ENCODE measurements at regions not wholly inside any gene's neighbourhood (a gene's known extent, or its start where the extent isn't known, plus 50 kb on each side); places are given as distances from the start of the nearest gene placed in this dataset.
"Not testable (repeated sequence)": the region's sequence is repeated elsewhere in the genome, so short reads cannot be mapped to it uniquely, and the experiment has no call there.

DNA sequence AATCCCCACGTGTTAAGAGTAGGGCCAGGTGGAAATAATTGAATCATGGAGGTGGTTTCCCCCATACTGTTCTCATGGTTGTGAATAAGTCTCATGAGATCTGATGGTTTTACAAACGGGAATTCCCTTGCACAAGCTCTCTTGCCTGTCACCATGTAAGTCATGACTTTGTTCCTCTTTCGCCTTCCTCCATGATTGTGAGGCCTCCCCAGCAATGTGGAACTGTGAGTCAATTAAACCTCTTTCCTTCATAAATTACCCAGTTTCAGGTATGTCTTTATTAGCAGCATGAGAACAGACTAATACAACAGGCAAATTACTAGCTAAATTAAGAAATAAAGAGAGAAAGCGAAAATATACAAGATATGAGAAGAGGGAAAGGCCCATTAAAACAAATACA is 1822.6 kb upstream of the PIK3C3 start:
- no CpG with 5 or more reads among the region's 4 CpGs for WGBS (ENCODE audit: insufficient coverage, insufficient read length)
- not testable (repeated sequence) for H3K27ac ChIP-seq (ENCODE audit: low read length); H3K4me1 ChIP-seq (ENCODE audit: control insufficient read depth, insufficient read depth, low read length); DNase-seq (ENCODE audit: low read depth, low spot score); H3K27me3 ChIP-seq (ENCODE audit: control insufficient read depth, insufficient read depth, low read length); H3K36me3 ChIP-seq (ENCODE audit: control insufficient read depth, insufficient read depth, low read length); H3K9me3 ChIP-seq (ENCODE audit: control insufficient read depth, insufficient read depth, low read length); H3K4me3 ChIP-seq (ENCODE audit: low read length)

DNA sequence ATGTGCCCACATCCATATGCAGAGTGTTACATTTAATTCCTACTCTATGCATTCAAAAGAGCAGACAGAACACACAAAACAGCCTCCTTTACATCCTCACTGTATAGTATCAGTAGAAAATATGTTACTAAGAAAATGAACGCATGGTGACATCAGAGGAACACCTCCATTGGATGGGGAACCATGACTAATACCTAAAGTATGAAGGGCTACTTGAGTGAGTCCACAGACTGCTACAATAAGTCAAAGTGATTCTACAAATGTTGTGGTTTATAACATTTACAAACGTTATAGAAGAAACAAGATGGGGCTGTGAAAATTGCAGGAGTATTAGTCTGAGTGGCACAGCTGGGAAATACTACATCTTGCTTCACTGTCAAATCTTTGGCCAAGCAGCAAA is 1830.9 kb upstream of the PIK3C3 start:
- WGBS (ENCODE audit: insufficient coverage, insufficient read length) = no CpG with 5 or more reads among the region's 2 CpGs
- no peaks in the 10 kb centered on the region for H3K27me3 ChIP-seq (ENCODE audit: control insufficient read depth, insufficient read depth, low read length)
- no peak for DNase-seq (ENCODE audit: low read depth, low spot score)
- H3K4me1 ChIP-seq (ENCODE audit: control insufficient read depth, insufficient read depth, low read length) = no peaks in the 10 kb centered on the region
- no peaks in the 10 kb centered on the region; the same call in 1 of the 2 replicates for H3K9me3 ChIP-seq (ENCODE audit: control insufficient read depth, insufficient read depth, low read length)
- H3K4me3 ChIP-seq (ENCODE audit: low read length) = no peak overlapping the region
- no peak overlapping the region for H3K27ac ChIP-seq (ENCODE audit: low read length)
- H3K36me3 ChIP-seq (ENCODE audit: control insufficient read depth, insufficient read depth, low read length) = no peaks in the 10 kb centered on the region

DNA sequence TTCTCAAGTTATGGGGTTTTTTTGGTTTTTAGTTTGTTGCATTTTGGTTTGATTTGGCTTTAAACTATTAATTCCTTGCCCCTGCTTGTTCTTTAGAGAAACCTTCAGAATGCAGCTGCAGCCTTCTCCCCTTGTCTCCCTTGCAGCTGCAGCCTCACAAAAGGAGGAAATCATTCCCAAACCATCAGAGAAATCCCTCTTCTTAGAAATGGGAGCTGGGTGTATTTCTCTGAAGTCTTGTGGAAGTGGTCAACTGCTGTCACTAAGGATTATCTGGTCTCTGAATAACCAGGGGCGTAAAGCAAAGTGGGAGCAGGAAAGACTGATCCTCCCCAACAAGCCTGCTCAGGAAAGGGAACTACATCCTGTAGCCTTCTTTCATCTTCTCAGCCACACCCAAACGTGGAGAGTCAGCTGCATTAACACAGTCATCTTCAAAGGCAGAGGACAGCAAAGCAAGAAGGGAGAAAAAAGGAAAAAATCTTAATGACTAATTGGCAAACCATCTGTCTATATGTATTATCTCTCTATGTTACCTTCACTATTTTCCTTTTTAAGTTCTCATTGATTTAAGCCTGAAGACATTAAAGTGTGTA is 1834.1 kb upstream of the PIK3C3 start:
- Histone ChIP-seq H3K36me3 (ENCODE audit: control insufficient read depth, insufficient read depth, low read length) (no peaks in the 10 kb centered on the region), H3K4me1 (ENCODE audit: control insufficient read depth, insufficient read depth, low read length) (no peaks in the 10 kb centered on the region), H3K9me3 (ENCODE audit: control insufficient read depth, insufficient read depth, low read length) (no peaks in the 10 kb centered on the region; the same call in 1 of the 2 replicates), H3K27ac (ENCODE audit: low read length) (no peak overlapping the region), H3K4me3 (ENCODE audit: low read length) (no peak overlapping the region), H3K27me3 (ENCODE audit: control insufficient read depth, insufficient read depth, low read length) (no peaks in the 10 kb centered on the region)
- no CpG with 5 or more reads among the region's 2 CpGs for WGBS (ENCODE audit: insufficient coverage, insufficient read length)
- DNase-seq (ENCODE audit: low read depth, low spot score) = no peak

DNA sequence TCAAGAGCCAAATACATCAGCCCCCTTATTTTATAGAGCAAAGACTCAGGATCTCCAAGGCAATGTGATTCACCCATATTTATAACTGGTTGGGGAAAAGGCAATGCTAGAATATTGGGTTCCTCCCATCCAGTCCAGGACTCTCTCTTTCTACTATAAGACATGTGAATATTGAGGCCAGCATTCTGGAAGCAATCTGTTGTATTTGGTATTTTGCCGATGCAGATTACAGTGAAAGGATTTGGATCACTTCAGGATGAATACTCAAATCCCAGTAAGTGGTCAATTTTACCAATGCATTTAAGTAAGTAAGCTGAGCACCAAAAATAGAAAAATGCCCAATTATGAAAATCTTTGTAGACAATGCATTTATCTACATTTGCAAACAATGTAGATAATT is 1834.7 kb upstream of the PIK3C3 start:
- no peak overlapping the region for H3K27ac ChIP-seq (ENCODE audit: low read length)
- no peak for DNase-seq (ENCODE audit: low read depth, low spot score)
- no peaks in the 10 kb centered on the region; the same call in 1 of the 2 replicates for H3K9me3 ChIP-seq (ENCODE audit: control insufficient read depth, insufficient read depth, low read length)
- no peak overlapping the region for H3K4me3 ChIP-seq (ENCODE audit: low read length)
- no peaks in the 10 kb centered on the region for H3K36me3 ChIP-seq (ENCODE audit: control insufficient read depth, insufficient read depth, low read length)
- no CpG with 5 or more reads among the region's 1 CpG for WGBS (ENCODE audit: insufficient coverage, insufficient read length)
- no peaks in the 10 kb centered on the region for H3K4me1 ChIP-seq (ENCODE audit: control insufficient read depth, insufficient read depth, low read length)
- H3K27me3 ChIP-seq (ENCODE audit: control insufficient read depth, insufficient read depth, low read length) = no peaks in the 10 kb centered on the region

DNA sequence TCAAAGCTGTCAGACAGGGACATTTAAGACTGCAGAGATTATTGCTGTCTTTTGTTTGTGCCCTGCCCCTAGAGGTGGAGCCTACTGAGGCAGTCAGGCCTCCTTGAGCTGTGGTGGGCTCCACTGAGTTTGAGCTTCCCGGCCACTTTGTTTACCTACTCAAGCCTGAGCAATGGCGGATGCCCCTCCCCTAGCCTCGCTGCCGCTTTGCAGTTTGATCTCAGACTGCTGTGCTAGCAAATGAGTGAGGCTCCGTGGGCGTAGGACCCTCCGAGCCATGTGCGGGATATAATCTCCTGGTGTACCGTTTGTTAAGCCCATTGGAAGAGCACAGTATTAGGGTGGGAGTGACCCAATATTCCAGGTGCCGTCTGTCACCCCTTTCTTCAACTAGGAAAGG is 1835.5 kb upstream of the PIK3C3 start:
- H3K36me3 ChIP-seq (ENCODE audit: control insufficient read depth, insufficient read depth, low read length); H3K27ac ChIP-seq (ENCODE audit: low read length); H3K27me3 ChIP-seq (ENCODE audit: control insufficient read depth, insufficient read depth, low read length); H3K4me3 ChIP-seq (ENCODE audit: low read length); H3K4me1 ChIP-seq (ENCODE audit: control insufficient read depth, insufficient read depth, low read length); DNase-seq (ENCODE audit: low read depth, low spot score); H3K9me3 ChIP-seq (ENCODE audit: control insufficient read depth, insufficient read depth, low read length): not testable (repeated sequence)
- no CpG with 5 or more reads among the region's 10 CpGs for WGBS (ENCODE audit: insufficient coverage, insufficient read length)

DNA sequence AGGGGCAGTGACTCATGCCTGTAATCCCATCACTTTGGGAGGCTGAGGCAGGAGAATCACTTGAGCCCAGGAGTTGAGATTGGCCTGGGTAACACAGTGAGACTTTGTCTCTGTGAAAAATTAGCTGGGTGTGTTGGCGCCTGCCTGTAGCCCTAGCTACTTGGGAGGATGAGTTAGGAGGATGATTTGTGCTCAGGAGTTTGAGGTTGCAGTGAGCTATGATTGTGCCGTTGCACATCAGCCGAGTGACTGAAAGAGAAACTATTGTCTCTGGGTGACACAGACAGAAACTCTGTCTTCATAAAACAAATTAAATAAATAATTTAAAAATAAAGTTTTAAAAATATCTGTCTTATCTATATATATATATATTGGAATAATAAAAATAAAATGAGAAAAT is 1844.6 kb upstream of the PIK3C3 start:
- no peak overlapping the region for H3K27ac ChIP-seq (ENCODE audit: low read length)
- H3K4me1 ChIP-seq (ENCODE audit: control insufficient read depth, insufficient read depth, low read length) = no peaks in the 10 kb centered on the region
- no CpG with 5 or more reads among the region's 3 CpGs for WGBS (ENCODE audit: insufficient coverage, insufficient read length)
- H3K4me3 ChIP-seq (ENCODE audit: low read length) = no peak overlapping the region
- H3K27me3 ChIP-seq (ENCODE audit: control insufficient read depth, insufficient read depth, low read length) = no peaks in the 10 kb centered on the region
- no peaks in the 10 kb centered on the region for H3K36me3 ChIP-seq (ENCODE audit: control insufficient read depth, insufficient read depth, low read length)
- H3K9me3 ChIP-seq (ENCODE audit: control insufficient read depth, insufficient read depth, low read length) = no peaks in the 10 kb centered on the region
- DNase-seq (ENCODE audit: low read depth, low spot score) = no peak

DNA sequence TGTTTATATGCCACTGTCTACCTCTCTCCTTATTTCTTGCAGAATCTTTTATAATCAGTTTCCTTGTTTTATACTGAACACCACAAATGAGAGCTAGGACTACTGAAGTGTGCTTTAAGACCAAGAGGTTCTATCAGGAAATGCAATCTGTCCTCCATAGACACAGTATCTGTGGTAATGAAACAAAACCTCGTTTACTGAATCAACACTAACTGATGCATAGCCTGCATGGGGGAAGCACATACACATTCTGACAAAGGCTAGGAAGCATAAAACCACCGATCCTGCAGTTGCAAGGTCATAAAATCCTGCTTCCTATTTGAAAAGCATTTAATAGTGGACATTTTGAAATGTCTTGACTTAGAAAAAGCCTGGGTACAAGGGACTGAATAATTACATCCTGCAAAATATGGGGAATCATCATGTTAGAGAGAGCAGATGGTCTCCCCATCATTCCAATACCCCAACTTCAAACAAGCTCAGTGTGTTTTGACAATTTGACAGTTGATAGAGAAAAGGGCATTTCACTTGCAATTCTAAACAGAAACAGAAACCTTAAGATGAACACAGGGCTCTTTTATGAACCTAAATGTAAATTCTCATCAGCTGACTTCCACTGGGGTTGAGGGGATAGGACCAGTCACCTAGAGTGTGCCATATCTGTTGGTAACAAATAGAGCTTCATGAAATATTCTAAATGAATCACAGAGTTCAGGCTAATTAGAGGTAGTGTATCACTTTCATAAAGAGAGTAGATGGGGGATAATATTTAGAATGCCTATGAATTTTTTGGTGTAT is 1845.6 kb upstream of the PIK3C3 start:
- Histone ChIP-seq H3K4me1 (ENCODE audit: control insufficient read depth, insufficient read depth, low read length) (no peaks in the 10 kb centered on the region), H3K27ac (ENCODE audit: low read length) (no peak overlapping the region), H3K4me3 (ENCODE audit: low read length) (no peak overlapping the region), H3K36me3 (ENCODE audit: control insufficient read depth, insufficient read depth, low read length) (no peaks in the 10 kb centered on the region), H3K9me3 (ENCODE audit: control insufficient read depth, insufficient read depth, low read length) (no peaks in the 10 kb centered on the region), H3K27me3 (ENCODE audit: control insufficient read depth, insufficient read depth, low read length) (no peaks in the 10 kb centered on the region)
- WGBS (ENCODE audit: insufficient coverage, insufficient read length) = no CpG with 5 or more reads among the region's 2 CpGs
- no peak for DNase-seq (ENCODE audit: low read depth, low spot score)

DNA sequence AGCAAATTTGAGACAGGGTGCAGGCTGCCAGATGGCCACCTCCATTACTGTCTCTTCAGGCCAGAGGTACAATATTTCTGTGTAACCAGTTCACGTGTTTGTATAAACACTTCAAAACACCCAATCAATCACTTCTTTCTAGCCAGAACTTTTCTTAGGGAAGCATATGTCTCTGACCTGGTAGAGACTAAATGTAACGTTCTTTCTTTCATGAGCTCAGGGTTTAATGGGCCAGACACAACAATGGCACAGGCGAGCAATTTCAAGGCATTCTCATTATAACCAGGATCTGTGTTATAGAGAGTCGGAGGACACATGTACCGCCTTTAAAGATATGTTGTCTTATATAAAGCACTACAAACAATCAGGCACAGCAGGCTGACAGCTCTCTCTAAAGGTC is 1846.4 kb upstream of the PIK3C3 start:
- H3K4me3 ChIP-seq (ENCODE audit: low read length) = no peak overlapping the region
- WGBS (ENCODE audit: insufficient coverage, insufficient read length) = no CpG with 5 or more reads among the region's 5 CpGs
- no peaks in the 10 kb centered on the region for H3K4me1 ChIP-seq (ENCODE audit: control insufficient read depth, insufficient read depth, low read length)
- no peaks in the 10 kb centered on the region for H3K9me3 ChIP-seq (ENCODE audit: control insufficient read depth, insufficient read depth, low read length)
- no peak for DNase-seq (ENCODE audit: low read depth, low spot score)
- no peaks in the 10 kb centered on the region for H3K36me3 ChIP-seq (ENCODE audit: control insufficient read depth, insufficient read depth, low read length)
- H3K27me3 ChIP-seq (ENCODE audit: control insufficient read depth, insufficient read depth, low read length) = no peaks in the 10 kb centered on the region
- H3K27ac ChIP-seq (ENCODE audit: low read length) = no peak overlapping the region

DNA sequence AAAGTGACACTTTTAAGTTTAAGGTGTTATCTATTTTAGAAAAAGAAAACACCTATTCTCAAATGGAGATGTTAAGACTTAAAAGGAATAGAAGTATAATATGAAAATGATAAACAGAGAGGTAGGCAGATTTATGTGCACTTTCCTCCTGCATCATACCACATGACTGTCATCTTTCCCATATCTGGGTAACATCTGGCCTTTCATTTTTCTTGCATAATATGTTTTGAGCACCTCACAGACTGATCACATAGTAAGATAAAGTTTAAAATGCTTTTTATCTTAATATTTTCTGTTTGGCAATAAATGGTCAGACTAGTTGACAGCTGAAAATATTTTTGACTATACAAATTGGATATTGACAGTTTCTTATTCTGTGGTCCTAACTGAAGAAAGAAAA is 1852.1 kb upstream of the PIK3C3 start:
- H3K27ac ChIP-seq (ENCODE audit: low read length) = no peak overlapping the region
- H3K4me1 ChIP-seq (ENCODE audit: control insufficient read depth, insufficient read depth, low read length) = no peaks in the 10 kb centered on the region
- no peak for DNase-seq (ENCODE audit: low read depth, low spot score)
- H3K4me3 ChIP-seq (ENCODE audit: low read length) = no peak overlapping the region
- no peaks in the 10 kb centered on the region for H3K36me3 ChIP-seq (ENCODE audit: control insufficient read depth, insufficient read depth, low read length)
- no peaks in the 10 kb centered on the region for H3K9me3 ChIP-seq (ENCODE audit: control insufficient read depth, insufficient read depth, low read length)
- H3K27me3 ChIP-seq (ENCODE audit: control insufficient read depth, insufficient read depth, low read length) = no peaks in the 10 kb centered on the region

DNA sequence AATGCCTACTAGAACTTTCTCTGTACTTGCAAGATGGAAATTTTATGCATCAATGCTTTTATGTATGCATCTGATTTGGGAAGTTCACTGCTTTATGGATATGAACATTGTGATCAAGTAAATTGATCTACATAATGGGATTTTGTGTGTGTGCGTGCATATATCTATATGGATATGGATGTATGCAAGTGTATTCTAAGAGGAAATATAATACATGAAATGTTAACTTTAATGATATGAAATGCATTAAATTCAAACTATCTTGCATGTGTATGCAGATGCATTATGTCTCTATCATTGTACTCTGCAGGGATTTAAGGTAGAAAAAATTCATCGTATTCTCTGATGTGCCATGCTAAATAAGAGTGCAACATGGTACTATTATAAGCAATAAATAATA is 1855.4 kb upstream of the PIK3C3 start:
- H3K9me3 ChIP-seq (ENCODE audit: control insufficient read depth, insufficient read depth, low read length) = no peaks in the 10 kb centered on the region
- no peaks in the 10 kb centered on the region for H3K36me3 ChIP-seq (ENCODE audit: control insufficient read depth, insufficient read depth, low read length)
- H3K27me3 ChIP-seq (ENCODE audit: control insufficient read depth, insufficient read depth, low read length) = no peaks in the 10 kb centered on the region
- no peak overlapping the region for H3K27ac ChIP-seq (ENCODE audit: low read length)
- H3K4me3 ChIP-seq (ENCODE audit: low read length) = no peak overlapping the region
- H3K4me1 ChIP-seq (ENCODE audit: control insufficient read depth, insufficient read depth, low read length) = no peaks in the 10 kb centered on the region
- no CpG with 5 or more reads among the region's 2 CpGs for WGBS (ENCODE audit: insufficient coverage, insufficient read length)
- no peak for DNase-seq (ENCODE audit: low read depth, low spot score)

DNA sequence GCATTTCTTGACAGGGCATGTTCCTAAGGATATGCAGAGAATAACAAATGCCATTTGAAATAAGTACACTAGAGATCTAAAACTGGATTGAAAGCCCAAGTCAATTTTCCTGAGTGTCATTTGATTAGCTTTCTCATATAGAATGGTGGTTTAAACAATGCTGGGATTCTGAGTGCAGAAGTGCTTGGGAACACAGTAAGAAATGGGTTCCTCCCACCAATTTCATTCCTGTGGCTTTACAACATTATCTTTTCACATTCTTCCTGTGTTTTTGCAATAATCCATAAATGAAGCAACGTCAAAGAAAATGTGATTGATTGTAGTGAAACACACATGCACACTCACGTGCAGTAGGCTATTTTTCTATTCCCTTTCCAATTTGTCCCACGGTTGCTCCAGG is 1858.4 kb upstream of the PIK3C3 start:
- Histone ChIP-seq H3K27ac (ENCODE audit: low read length) (no peak overlapping the region), H3K4me1 (ENCODE audit: control insufficient read depth, insufficient read depth, low read length) (no peaks in the 10 kb centered on the region; the same call in 1 of the 2 replicates), H3K27me3 (ENCODE audit: control insufficient read depth, insufficient read depth, low read length) (no peaks in the 10 kb centered on the region), H3K4me3 (ENCODE audit: low read length) (no peak overlapping the region), H3K9me3 (ENCODE audit: control insufficient read depth, insufficient read depth, low read length) (no peaks in the 10 kb centered on the region), H3K36me3 (ENCODE audit: control insufficient read depth, insufficient read depth, low read length) (no peaks in the 10 kb centered on the region)
- no CpG with 5 or more reads among the region's 3 CpGs for WGBS (ENCODE audit: insufficient coverage, insufficient read length)
- no peak for DNase-seq (ENCODE audit: low read depth, low spot score)
